DOHH2 (cell line): ENCODE measurements at regions not wholly inside any gene's neighbourhood (a gene's known extent, or its start where the extent isn't known, plus 50 kb on each side); places are given as distances from the start of the nearest gene placed in this dataset.

Experiments
- H3F3A ChIP-seq: fragments of 200-600 bp; sonication (generic), shearing (Covaris generic); 2 replicates; pipeline ENCODE4 v1.6.0; 2016; ENCODE audit warnings: antibody characterized with exemption, mild to moderate bottlenecking; ENCODE audit not compliant: control insufficient read depth, insufficient read depth
- H3K27ac ChIP-seq: fragments of 200-600 bp; sonication (generic); 2 replicates; pipeline ENCODE4 v1.5.1; 2014; ENCODE audit warnings: low read depth, mild to moderate bottlenecking, low read length, moderate library complexity
- H3K27me3 ChIP-seq: fragments of 200-600 bp; sonication (generic); 2 replicates; pipeline ENCODE4 v1.6.1; 2014; ENCODE audit warnings: mild to moderate bottlenecking, low read length, mixed read lengths; ENCODE audit not compliant: control insufficient read depth
- H3K36me3 ChIP-seq: fragments of 200-600 bp; sonication (generic); 2 replicates; pipeline ENCODE4 v1.6.1; 2014; ENCODE audit warnings: mild to moderate bottlenecking, low read length, moderate library complexity, mixed read lengths; ENCODE audit not compliant: control insufficient read depth
- H3K4me1 ChIP-seq: fragments of 200-600 bp; sonication (generic); 2 replicates; pipeline ENCODE4 v1.6.1; 2014; ENCODE audit warnings: mild to moderate bottlenecking, low read length, mixed read lengths; ENCODE audit not compliant: control insufficient read depth
- H3K4me2 ChIP-seq: fragments of 200-600 bp; sonication (generic); 2 replicates; pipeline ENCODE4 v1.6.0; 2014; ENCODE audit warnings: mild to moderate bottlenecking, low read length, moderate library complexity
- H3K4me3 ChIP-seq: fragments of 200-600 bp; sonication (generic); 2 replicates; pipeline ENCODE4 v1.5.1; 2014; ENCODE audit warnings: mild to moderate bottlenecking, low read length, mixed read lengths
- H3K79me2 ChIP-seq: fragments of 200-600 bp; sonication (generic); 2 replicates; pipeline ENCODE4 v1.6.1; 2014; ENCODE audit warnings: mild to moderate bottlenecking, low read length, mixed read lengths; ENCODE audit not compliant: control insufficient read depth
- H3K9me2 ChIP-seq: fragments of 200-600 bp; sonication (generic); replicated peaks from 2 replicates; pipeline ENCODE4 v1.6.1; 2014; ENCODE audit warnings: mild to moderate bottlenecking, low read length, mixed read lengths; ENCODE audit not compliant: control insufficient read depth
- H3K9me3 ChIP-seq: fragments of 200-600 bp; sonication (generic); 2 replicates; pipeline ENCODE4 v1.6.1; 2014; ENCODE audit warnings: antibody characterized with exemption, low read length, mixed read lengths; ENCODE audit not compliant: control insufficient read depth, insufficient read depth
- H4K20me1 ChIP-seq: fragments of 200-600 bp; sonication (generic); 2 replicates; pipeline ENCODE4 v1.6.0; 2014; ENCODE audit warnings: low read depth, mild to moderate bottlenecking, antibody characterized with exemption, low read length, moderate library complexity; ENCODE audit not compliant: control insufficient read depth, insufficient read depth
- CTCF ChIP-seq: fragments of 200-600 bp; sonication (generic); IDR thresholded peaks from one replicate; pipeline ENCODE4 v1.5.1; 2014; ENCODE audit warnings: antibody characterized with exemption, mild to moderate bottlenecking, low read depth, low read length; ENCODE audit not compliant: poor library complexity, severe bottlenecking
- EZH2phosphoT487 ChIP-seq: fragments of 200-600 bp; sonication (generic); IDR thresholded peaks from 2 replicates; pipeline ENCODE4 v1.6.1; 2017; ENCODE audit warnings: borderline replicate concordance, mild to moderate bottlenecking, antibody characterized with exemption, low read length, moderate library complexity, mixed read lengths

DNA sequence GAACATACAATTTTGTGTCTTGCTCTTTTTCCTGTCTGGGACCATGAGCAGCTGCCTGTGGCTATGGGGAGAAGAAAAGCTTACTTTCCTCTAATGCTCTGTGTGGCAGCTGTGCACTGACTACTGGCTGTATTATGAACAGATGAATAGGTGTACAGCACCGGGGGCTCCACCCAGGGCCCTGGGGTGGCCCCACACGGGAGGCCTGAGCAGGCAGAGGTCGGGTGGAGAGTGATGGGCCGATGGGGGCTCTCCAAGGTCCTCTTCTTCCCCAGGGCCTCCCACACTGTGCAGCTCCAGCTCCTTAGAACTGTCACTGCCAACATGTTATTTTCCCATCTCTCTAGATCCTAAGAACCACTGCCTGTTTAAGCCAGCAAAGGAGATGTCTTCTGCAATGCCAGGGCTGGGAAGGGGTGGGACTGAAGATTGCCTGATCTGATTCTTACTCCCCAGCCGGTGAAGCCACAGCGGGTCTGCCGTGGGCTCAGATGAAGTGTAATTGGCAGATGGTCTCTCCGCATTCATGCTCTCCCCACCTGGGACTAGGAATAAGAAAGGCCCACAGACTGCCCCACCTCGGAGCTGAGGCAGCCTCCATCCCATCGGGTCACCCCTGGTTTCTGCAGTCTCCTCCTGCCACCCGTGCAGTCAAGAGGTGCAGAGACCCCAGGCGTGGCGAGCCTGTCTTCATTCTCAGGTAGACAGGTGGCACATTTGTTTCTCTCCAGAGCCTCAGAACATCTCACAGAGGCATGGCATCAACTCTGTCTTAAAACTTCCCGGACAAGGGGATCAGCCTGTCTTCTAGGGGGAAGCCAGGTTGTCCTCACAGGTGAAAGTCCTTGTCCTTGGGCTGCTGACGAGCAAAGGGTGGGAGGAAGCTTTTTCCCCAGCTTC is 186.5 kb upstream of the GALNT2 start:
- TF ChIP-seq EZH2phosphoT487 (no peak), CTCF (no peak)
- Histone ChIP-seq H3K4me3 (no peak overlapping the region), H3K36me3 (no peaks in the 10 kb centered on the region), H3K4me1 (no peaks in the 10 kb centered on the region), H3K27ac (no peak overlapping the region), H3K4me2 (no peak overlapping the region), H3K79me2 (no peaks in the 10 kb centered on the region), H4K20me1 (no peaks in the 10 kb centered on the region), H3K9me2 (no peaks in the 10 kb centered on the region), H3K27me3 (peaks cover 39% of the 10 kb centered on the region), H3F3A (no peaks in the 10 kb centered on the region), H3K9me3 (no peaks in the 10 kb centered on the region)

DNA sequence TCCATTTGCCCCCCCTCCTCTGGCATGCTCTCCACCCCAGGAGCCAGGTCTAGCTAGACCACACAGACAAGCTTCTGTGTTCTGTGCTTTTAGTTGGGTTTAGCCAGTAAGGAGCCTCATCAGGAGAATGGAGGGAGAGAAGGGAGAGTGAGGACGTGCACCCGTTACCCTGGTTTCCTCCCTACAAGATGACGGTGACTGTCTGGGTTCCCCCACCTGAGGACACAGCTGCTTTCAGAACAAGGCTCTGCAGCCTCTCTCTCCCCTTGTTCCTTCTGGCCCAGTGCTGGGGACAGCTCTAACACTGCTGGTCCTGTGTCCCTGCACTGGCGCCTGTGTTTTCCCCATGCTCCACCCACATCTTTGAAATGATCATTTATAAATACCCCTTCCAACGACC is 184.4 kb upstream of the GALNT2 start:
- no peaks in the 10 kb centered on the region for H4K20me1 ChIP-seq
- H3K4me1 ChIP-seq: no peaks in the 10 kb centered on the region
- TF ChIP-seq EZH2phosphoT487: no peak
- TF ChIP-seq CTCF: no peak
- no peaks in the 10 kb centered on the region for H3F3A ChIP-seq
- no peaks in the 10 kb centered on the region for H3K36me3 ChIP-seq
- H3K27ac ChIP-seq: no peak overlapping the region
- no peak overlapping the region for H3K4me3 ChIP-seq
- H3K79me2 ChIP-seq: no peaks in the 10 kb centered on the region
- H3K9me2 ChIP-seq: no peaks in the 10 kb centered on the region
- H3K4me2 ChIP-seq: no peak overlapping the region
- H3K9me3 ChIP-seq: no peaks in the 10 kb centered on the region
- peaks cover 51% of the 10 kb centered on the region for H3K27me3 ChIP-seq

- Histone ChIP-seq H3K4me2 (no peak overlapping the region), H3K9me3 (no peaks in the 10 kb centered on the region), H3K36me3 (no peaks in the 10 kb centered on the region), H3K4me3 (no peak overlapping the region), H4K20me1 (no peaks in the 10 kb centered on the region), H3K79me2 (no peaks in the 10 kb centered on the region), H3F3A (no peaks in the 10 kb centered on the region), H3K4me1 (no peaks in the 10 kb centered on the region), H3K27me3 (peaks cover 46% of the 10 kb centered on the region), H3K9me2 (no peaks in the 10 kb centered on the region), H3K27ac (no peak overlapping the region)
- TF ChIP-seq EZH2phosphoT487: no peak
- TF ChIP-seq CTCF: no peak
Observed at GRCh38 chr1:229883504-229884200, 183.4 kb upstream of the GALNT2 start.
